ENCODE measurements at regions not wholly inside any gene's neighbourhood (a gene's known extent, or its start where the extent isn't known, plus 50 kb on each side); places are given as distances from the start of the nearest gene placed in this dataset.

DNA sequence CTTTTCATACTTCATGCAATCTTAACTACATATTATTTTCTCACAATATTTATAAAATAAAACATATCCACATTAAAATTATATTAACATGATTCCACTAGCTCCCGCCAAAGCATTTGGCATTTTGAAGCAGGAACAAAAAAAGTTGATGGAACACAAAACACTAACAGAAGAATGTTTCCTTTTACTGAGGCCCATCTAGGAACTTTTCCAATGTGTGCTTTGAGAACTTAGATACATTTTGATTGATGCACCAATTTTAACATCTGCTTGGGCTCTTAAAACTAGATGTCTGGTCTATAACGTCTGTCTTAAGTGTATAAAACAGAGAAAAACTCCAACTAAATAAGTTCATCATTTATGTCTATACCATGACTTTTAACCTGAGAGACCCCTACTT, 1214.8 kb downstream of the SORCS1 start:
- Histone ChIP-seq H3K36me3 (ENCODE audit: control insufficient read depth, low read depth, low read length) (no peaks in the 10 kb centered on the region), H3K4me1 (ENCODE audit: control insufficient read depth, low read depth, low read length) (peaks cover 8% of the 10 kb centered on the region), H3K4me3 (ENCODE audit: low read length) (no peak overlapping the region), H3K27ac (ENCODE audit: low read length) (no peak overlapping the region), H3K9ac (ENCODE audit: low read length) (no peak overlapping the region), H3K27me3 (ENCODE audit: control insufficient read depth, insufficient read depth, low read length) (no peaks in the 10 kb centered on the region), H3K9me3 (ENCODE audit: control insufficient read depth, low read depth, low read length) (no peaks in the 10 kb centered on the region)

DNA sequence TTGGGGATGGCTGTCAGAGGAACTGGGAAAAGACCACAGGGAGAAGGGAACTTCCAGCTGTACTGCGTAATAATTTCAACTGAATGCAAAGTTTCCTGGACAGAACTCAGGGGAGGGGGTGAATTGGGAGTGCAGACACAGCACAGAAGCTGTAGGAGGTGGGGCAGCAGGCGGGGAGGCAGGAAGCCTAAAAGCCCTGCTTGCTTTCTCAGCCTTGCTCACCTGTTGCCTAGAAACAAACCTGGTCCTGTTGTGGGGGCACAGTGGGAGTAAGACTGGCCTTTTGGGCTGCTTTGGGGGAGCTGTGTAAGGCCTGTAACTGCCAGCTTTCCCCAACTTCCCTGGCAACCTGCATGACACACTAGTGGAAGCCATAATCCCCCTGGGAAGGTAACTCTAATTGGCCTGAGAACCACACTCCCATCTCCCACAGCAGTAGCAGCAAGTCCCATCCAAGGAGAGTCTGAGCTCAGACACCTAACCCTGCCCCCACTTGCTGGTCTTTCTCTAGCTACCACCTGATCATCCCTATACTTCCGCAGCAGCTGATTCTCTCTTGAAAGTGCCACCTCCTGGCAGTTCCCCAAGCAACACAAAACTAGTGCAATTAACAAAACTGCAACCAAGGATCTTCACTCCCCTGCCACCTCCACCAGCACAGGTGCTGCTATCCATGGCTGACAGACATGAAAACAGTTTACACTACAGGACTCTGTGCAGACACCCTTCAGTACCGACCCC, 1239.3 kb downstream of the SORCS1 start:
- H3K9ac ChIP-seq (ENCODE audit: low read length) = no peak overlapping the region
- H3K36me3 ChIP-seq (ENCODE audit: control insufficient read depth, low read depth, low read length) = no peaks in the 10 kb centered on the region
- no peak overlapping the region for H3K4me3 ChIP-seq (ENCODE audit: low read length)
- H3K27ac ChIP-seq (ENCODE audit: low read length) = no peak overlapping the region
- H3K27me3 ChIP-seq (ENCODE audit: control insufficient read depth, insufficient read depth, low read length) = no peaks in the 10 kb centered on the region
- H3K4me1 ChIP-seq (ENCODE audit: control insufficient read depth, low read depth, low read length) = no peaks in the 10 kb centered on the region
- H3K9me3 ChIP-seq (ENCODE audit: control insufficient read depth, low read depth, low read length) = no peaks in the 10 kb centered on the region

DNA sequence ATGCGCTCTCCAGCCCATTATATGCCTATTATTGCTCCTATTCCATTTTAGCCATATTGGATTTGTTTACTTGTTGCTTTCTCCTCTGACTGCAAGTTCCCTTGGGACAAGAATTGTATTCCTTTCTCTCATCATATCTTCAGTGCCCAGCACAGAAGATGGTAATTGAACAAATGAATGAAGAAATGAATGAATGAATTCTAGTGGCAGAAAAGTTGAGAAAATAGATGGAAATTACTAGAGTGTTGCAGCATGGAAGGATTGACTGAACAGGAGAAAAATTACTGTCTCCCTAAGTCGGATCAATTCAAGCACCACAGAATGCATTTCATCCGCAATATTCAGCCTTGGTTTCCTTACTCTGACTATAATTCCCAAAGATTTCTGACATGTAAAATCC, 1243.2 kb downstream of the SORCS1 start:
- Histone ChIP-seq H3K4me1 (ENCODE audit: control insufficient read depth, low read depth, low read length) (peaks cover 15% of the 10 kb centered on the region), H3K4me3 (ENCODE audit: low read length) (no peak overlapping the region), H3K36me3 (ENCODE audit: control insufficient read depth, low read depth, low read length) (no peaks in the 10 kb centered on the region), H3K27me3 (ENCODE audit: control insufficient read depth, insufficient read depth, low read length) (no peaks in the 10 kb centered on the region), H3K9ac (ENCODE audit: low read length) (no peak overlapping the region), H3K9me3 (ENCODE audit: control insufficient read depth, low read depth, low read length) (no peaks in the 10 kb centered on the region), H3K27ac (ENCODE audit: low read length) (no peak overlapping the region)

DNA sequence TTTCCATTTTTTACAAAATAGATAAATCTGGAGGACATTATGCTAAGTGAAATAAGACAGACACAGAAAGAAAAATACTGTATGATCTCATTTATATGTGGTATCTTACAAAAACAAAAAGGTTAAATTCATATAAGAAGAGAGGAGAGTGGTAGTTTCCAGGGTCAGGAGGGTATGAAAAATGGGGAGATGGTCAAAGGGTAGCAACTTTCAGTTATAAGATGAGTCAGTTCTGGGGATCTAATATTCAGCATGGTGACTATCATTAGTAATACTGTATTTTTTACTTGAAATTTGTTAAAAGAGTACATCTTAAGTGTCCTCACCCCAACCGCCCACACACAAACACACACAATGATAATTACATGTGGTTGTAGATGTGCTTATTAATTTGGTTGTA, 1250.1 kb downstream of the SORCS1 start:
- Histone ChIP-seq H3K27me3 (ENCODE audit: control insufficient read depth, insufficient read depth, low read length) (no peaks in the 10 kb centered on the region), H3K4me3 (ENCODE audit: low read length) (no peak overlapping the region), H3K9ac (ENCODE audit: low read length) (no peak overlapping the region), H3K27ac (ENCODE audit: low read length) (no peak overlapping the region), H3K36me3 (ENCODE audit: control insufficient read depth, low read depth, low read length) (no peaks in the 10 kb centered on the region), H3K4me1 (ENCODE audit: control insufficient read depth, low read depth, low read length) (peaks cover 13% of the 10 kb centered on the region), H3K9me3 (ENCODE audit: control insufficient read depth, low read depth, low read length) (no peaks in the 10 kb centered on the region)

DNA sequence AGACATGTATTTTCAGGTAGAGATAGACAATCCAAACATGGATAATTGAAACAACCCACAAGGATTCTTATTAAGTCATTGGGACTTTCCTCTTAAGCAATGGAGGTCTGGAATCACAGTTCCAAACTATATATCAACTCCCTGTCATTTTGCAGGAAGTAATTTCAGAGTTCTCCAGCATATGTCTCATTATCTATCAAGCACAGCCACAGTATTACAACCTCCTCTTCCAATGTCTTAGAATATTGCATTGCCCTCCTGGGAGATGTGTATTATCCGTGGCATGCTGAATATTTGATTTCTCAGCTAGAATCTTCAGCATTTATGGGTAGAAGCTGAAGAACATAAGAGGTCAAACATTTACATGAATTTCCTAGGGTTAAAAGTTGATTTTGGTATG, 1255.8 kb downstream of the SORCS1 start:
- H3K4me3 ChIP-seq (ENCODE audit: low read length) = no peak overlapping the region
- H3K27me3 ChIP-seq (ENCODE audit: control insufficient read depth, insufficient read depth, low read length) = no peaks in the 10 kb centered on the region
- H3K36me3 ChIP-seq (ENCODE audit: control insufficient read depth, low read depth, low read length) = no peaks in the 10 kb centered on the region
- H3K27ac ChIP-seq (ENCODE audit: low read length) = no peak overlapping the region
- no peak overlapping the region for H3K9ac ChIP-seq (ENCODE audit: low read length)
- no peaks in the 10 kb centered on the region for H3K9me3 ChIP-seq (ENCODE audit: control insufficient read depth, low read depth, low read length)
- H3K4me1 ChIP-seq (ENCODE audit: control insufficient read depth, low read depth, low read length) = no peaks in the 10 kb centered on the region

DNA sequence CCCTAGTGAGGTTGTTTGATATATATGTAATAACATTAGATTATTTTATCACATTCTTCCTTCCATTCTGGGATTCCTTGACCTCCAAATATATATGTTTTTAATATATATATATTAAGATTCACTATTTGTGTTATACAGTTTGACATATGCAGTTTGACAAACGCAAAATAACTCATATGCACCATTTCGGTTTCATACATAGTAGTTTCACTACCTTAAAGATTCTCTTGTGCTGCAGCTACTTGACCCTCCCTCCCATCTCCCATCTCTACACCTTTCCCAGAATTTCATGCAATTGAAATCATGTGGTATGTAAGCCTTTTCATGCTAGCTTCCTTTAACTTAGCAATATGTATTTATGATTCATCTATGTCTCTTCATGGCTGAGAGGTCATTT, 1244.4 kb downstream of the SORCS3 start:
- no peaks in the 10 kb centered on the region for H3K9me3 ChIP-seq (ENCODE audit: control insufficient read depth, low read depth, low read length)
- no peak overlapping the region for H3K4me3 ChIP-seq (ENCODE audit: low read length)
- H3K27ac ChIP-seq (ENCODE audit: low read length) = no peak overlapping the region
- no peaks in the 10 kb centered on the region for H3K27me3 ChIP-seq (ENCODE audit: control insufficient read depth, insufficient read depth, low read length)
- no peaks in the 10 kb centered on the region for H3K4me1 ChIP-seq (ENCODE audit: control insufficient read depth, low read depth, low read length)
- no peaks in the 10 kb centered on the region for H3K36me3 ChIP-seq (ENCODE audit: control insufficient read depth, low read depth, low read length)
- H3K9ac ChIP-seq (ENCODE audit: low read length) = no peak overlapping the region

DNA sequence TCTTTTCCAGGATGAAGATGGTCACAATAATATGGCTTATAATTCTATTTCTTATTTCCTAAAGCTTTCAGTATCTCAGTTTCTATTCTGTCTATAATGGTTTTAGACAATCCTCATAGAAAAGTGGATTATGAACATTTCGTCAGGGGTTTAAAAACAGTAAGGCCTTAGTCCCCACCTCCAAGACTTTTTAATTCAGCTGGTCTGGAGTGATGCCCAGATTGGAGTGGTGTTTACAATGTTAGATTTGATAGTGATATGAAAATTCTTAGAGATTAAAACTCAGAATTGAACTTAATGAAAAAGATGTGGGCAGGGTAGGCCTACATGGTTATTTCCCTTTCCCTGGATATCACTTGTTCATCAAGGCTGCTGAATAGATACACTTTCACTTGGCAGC, 1238.3 kb downstream of the SORCS3 start:
- Histone ChIP-seq H3K27ac (ENCODE audit: low read length) (no peak overlapping the region), H3K9ac (ENCODE audit: low read length) (no peak overlapping the region), H3K36me3 (ENCODE audit: control insufficient read depth, low read depth, low read length) (no peaks in the 10 kb centered on the region), H3K4me1 (ENCODE audit: control insufficient read depth, low read depth, low read length) (no peaks in the 10 kb centered on the region), H3K9me3 (ENCODE audit: control insufficient read depth, low read depth, low read length) (no peaks in the 10 kb centered on the region), H3K27me3 (ENCODE audit: control insufficient read depth, insufficient read depth, low read length) (no peaks in the 10 kb centered on the region), H3K4me3 (ENCODE audit: low read length) (no peak overlapping the region)

DNA sequence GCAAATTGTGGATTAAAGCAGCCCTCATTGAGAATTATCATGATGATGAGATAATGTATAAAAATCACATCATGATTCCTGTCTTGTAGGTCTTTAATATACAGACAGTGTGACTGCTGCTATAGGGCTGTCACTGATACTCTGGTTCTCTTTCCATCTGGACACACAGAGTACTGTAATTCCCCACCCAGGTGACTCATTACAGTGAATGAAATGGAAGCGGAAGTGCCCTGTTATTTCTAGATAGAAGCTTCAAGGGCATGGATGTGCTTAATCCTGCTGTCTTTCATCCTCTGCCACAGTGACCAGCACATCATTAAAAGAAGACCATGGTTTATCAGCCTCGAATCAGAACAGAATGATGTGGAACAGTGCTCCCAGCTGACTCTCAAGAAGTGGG, 1234.0 kb downstream of the SORCS3 start:
- H3K9ac ChIP-seq (ENCODE audit: low read length) = no peak overlapping the region
- H3K4me1 ChIP-seq (ENCODE audit: control insufficient read depth, low read depth, low read length) = no peaks in the 10 kb centered on the region
- H3K4me3 ChIP-seq (ENCODE audit: low read length) = no peak overlapping the region
- no peak overlapping the region for H3K27ac ChIP-seq (ENCODE audit: low read length)
- no peaks in the 10 kb centered on the region for H3K9me3 ChIP-seq (ENCODE audit: control insufficient read depth, low read depth, low read length)
- no peaks in the 10 kb centered on the region for H3K36me3 ChIP-seq (ENCODE audit: control insufficient read depth, low read depth, low read length)
- no peaks in the 10 kb centered on the region for H3K27me3 ChIP-seq (ENCODE audit: control insufficient read depth, insufficient read depth, low read length)

DNA sequence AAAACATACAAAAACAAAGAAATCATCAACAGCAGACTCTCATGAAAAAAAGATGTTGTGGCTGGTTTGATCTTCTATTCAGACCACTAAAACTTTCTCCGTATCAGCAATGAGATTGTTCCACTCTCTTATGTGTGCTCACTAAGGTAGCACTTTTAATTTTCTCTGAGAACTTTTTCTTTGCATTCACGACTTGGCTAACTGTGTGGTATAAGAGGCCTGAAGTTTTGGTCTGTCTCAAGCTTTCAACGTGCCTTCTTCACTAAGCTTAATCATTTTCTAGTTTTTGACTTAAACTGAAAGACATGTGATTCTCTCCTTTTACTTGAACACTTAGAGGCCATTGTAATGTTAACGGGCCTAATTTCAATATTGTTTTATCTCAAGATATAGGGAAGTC, 1231.6 kb downstream of the SORCS3 start:
- H3K27me3 ChIP-seq (ENCODE audit: control insufficient read depth, insufficient read depth, low read length) = no peaks in the 10 kb centered on the region
- no peak overlapping the region for H3K4me3 ChIP-seq (ENCODE audit: low read length)
- no peaks in the 10 kb centered on the region for H3K36me3 ChIP-seq (ENCODE audit: control insufficient read depth, low read depth, low read length)
- no peaks in the 10 kb centered on the region for H3K4me1 ChIP-seq (ENCODE audit: control insufficient read depth, low read depth, low read length)
- H3K27ac ChIP-seq (ENCODE audit: low read length) = no peak overlapping the region
- H3K9ac ChIP-seq (ENCODE audit: low read length) = no peak overlapping the region
- no peaks in the 10 kb centered on the region for H3K9me3 ChIP-seq (ENCODE audit: control insufficient read depth, low read depth, low read length)

DNA sequence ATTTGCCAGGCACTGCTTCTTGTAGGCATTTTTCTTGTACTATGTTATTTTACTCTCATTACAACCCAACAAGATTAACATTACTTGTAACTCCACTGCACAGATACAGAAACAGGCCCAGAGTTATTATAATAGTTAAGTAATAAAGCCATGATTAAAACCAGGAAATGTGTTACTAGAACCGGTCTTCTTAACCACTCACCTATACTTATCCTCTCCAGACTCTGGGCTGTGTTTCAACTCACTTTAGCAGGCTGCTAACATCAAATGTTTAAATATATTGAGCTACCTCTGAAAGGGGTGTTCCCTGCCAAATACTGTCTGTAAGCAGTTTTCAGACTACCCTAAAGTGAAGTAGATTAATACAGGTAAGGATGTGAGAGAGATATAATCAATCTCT, 1227.8 kb downstream of the SORCS3 start:
- H3K36me3 ChIP-seq (ENCODE audit: control insufficient read depth, low read depth, low read length) = no peaks in the 10 kb centered on the region
- no peaks in the 10 kb centered on the region for H3K9me3 ChIP-seq (ENCODE audit: control insufficient read depth, low read depth, low read length)
- H3K4me3 ChIP-seq (ENCODE audit: low read length) = no peak overlapping the region
- H3K4me1 ChIP-seq (ENCODE audit: control insufficient read depth, low read depth, low read length) = no peaks in the 10 kb centered on the region
- no peaks in the 10 kb centered on the region for H3K27me3 ChIP-seq (ENCODE audit: control insufficient read depth, insufficient read depth, low read length)
- no peak overlapping the region for H3K9ac ChIP-seq (ENCODE audit: low read length)
- H3K27ac ChIP-seq (ENCODE audit: low read length) = no peak overlapping the region

DNA sequence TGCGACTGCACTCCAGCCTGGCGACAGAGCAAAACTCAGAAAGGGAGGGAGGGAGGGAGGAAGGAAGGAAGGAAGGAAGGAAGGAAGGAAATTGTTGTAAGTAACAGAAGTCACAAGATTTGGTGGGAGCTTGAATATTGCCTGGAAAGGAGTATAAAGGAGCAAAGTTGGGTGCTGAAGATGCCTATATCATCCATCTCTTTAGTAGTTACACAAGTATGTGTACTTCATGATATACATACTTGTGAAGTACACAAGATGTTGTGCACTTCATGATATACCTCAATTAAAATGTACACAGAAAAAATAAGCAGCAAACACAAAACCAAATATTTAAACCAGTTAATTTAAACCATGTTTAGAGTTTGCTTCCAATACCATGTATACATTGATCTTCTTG, 1223.8 kb downstream of the SORCS3 start:
- H3K27ac ChIP-seq (ENCODE audit: low read length) = no peak overlapping the region
- H3K27me3 ChIP-seq (ENCODE audit: control insufficient read depth, insufficient read depth, low read length) = no peaks in the 10 kb centered on the region
- no peaks in the 10 kb centered on the region for H3K4me1 ChIP-seq (ENCODE audit: control insufficient read depth, low read depth, low read length)
- H3K9ac ChIP-seq (ENCODE audit: low read length) = no peak overlapping the region
- no peaks in the 10 kb centered on the region for H3K9me3 ChIP-seq (ENCODE audit: control insufficient read depth, low read depth, low read length)
- no peak overlapping the region for H3K4me3 ChIP-seq (ENCODE audit: low read length)
- no peaks in the 10 kb centered on the region for H3K36me3 ChIP-seq (ENCODE audit: control insufficient read depth, low read depth, low read length)

Measured in iPS-18a (cell line).